IMR-90 (cell line): ENCODE measurements at regions not wholly inside any gene's neighbourhood (a gene's known extent, or its start where the extent isn't known, plus 50 kb on each side); places are given as distances from the start of the nearest gene placed in this dataset.

ENCODE experiments used
- ATAC-seq: fragments of 200-7000 bp; cut with Tn5 transposase; 2 replicates; pipeline ENCODE4 v1.9.1; 2020; ENCODE audit warnings: low read depth, mild to moderate bottlenecking, moderate library complexity
- BruUV-seq: library from RNA; stranded (reverse); fragments of 400-500 nt; replicated peaks from 2 replicates; lab custom pipeline; 2021; lab: Mats Ljungman, UMichigan
- CTCF ChIA-PET: fragments of 300-600 bp; formaldehyde crosslinking; extraction: SDS; loops from one replicate; lab custom pipeline; 2021; ENCODE audit warnings: antibody characterized with exemption; lab: Yijun Ruan, JAX
- POLR2A ChIA-PET: fragments of 300-600 bp; sonication (Branson Sonifier 250); formaldehyde crosslinking; loops from one replicate; lab custom pipeline; 2022; ENCODE audit warnings: antibody characterized with exemption; ENCODE audit not compliant: unreplicated experiment; lab: Charles Lee
- DNase-seq: peaks from one replicate; pipeline ENCODE4 v3.0.0; 2013
- H2AFZ ChIP-seq: replicated peaks from 2 replicates; pipeline ENCODE3; 2013; ENCODE audit warnings: low read length, mild to moderate bottlenecking; ENCODE audit not compliant: poor library complexity
- H2AK5ac ChIP-seq: 2 replicates; pipeline ENCODE4 v1.6.1; 2013; ENCODE audit warnings: low read depth, low read length, inconsistent platforms
- H2AK9ac ChIP-seq: replicated peaks from 2 replicates; pipeline ENCODE3; 2013; ENCODE audit warnings: mild to moderate bottlenecking, low read depth, low read length, moderate library complexity; ENCODE audit not compliant: poor library complexity
- H2BK120ac ChIP-seq: 2 replicates; pipeline ENCODE4 v1.6.1; 2013; ENCODE audit warnings: low read depth, low read length, inconsistent platforms
- H2BK15ac ChIP-seq: 3 replicates; pipeline ENCODE4 v1.6.1; 2013; ENCODE audit warnings: low read depth, low read length, inconsistent platforms
- H2BK20ac ChIP-seq: 2 replicates; pipeline ENCODE4 v1.6.1; 2013; ENCODE audit warnings: low read depth, mild to moderate bottlenecking, inconsistent platforms, low read length, moderate library complexity
- H2BK5ac ChIP-seq: 2 replicates; pipeline ENCODE4 v1.6.1; 2013; ENCODE audit warnings: mild to moderate bottlenecking, low read depth, low read length, inconsistent platforms; ENCODE audit not compliant: poor library complexity, severe bottlenecking
- H3K14ac ChIP-seq: replicated peaks from 2 replicates; pipeline ENCODE4 v1.6.1; 2013; ENCODE audit warnings: low read depth, low read length, inconsistent platforms
- H3K18ac ChIP-seq: 2 replicates; pipeline ENCODE4 v1.6.1; 2013; ENCODE audit warnings: low read depth, low read length, control low read depth
- H3K23ac ChIP-seq: 2 replicates; pipeline ENCODE4 v1.6.1; 2013; ENCODE audit warnings: low read depth, low read length, inconsistent platforms
- H3K27ac ChIP-seq: 2 replicates; pipeline ENCODE4 v1.5.1; 2013; ENCODE audit warnings: mild to moderate bottlenecking, control low read depth, low read length; ENCODE audit not compliant: insufficient read depth
- H3K27me3 ChIP-seq: 2 replicates; pipeline ENCODE4 v1.6.1; 2013; ENCODE audit warnings: low read length; ENCODE audit not compliant: control insufficient read depth, insufficient read depth
- H3K36me3 ChIP-seq: 2 replicates; pipeline ENCODE4 v1.6.1; 2013; ENCODE audit warnings: low read length, mixed read lengths; ENCODE audit not compliant: control insufficient read depth, insufficient read depth
- H3K4ac ChIP-seq: 2 replicates; pipeline ENCODE4 v1.6.1; 2013; ENCODE audit warnings: low read depth, low read length, inconsistent platforms
- H3K4me1 ChIP-seq: 2 replicates; pipeline ENCODE4 v1.6.1; 2013; ENCODE audit warnings: low read length, mixed read lengths; ENCODE audit not compliant: control insufficient read depth, insufficient read depth
- H3K4me2 ChIP-seq: 2 replicates; pipeline ENCODE4 v1.6.1; 2013; ENCODE audit warnings: low read depth, mild to moderate bottlenecking, control low read depth, low read length, moderate library complexity
- H3K4me3 ChIP-seq: 2 replicates; pipeline ENCODE4 v1.5.1; 2013; ENCODE audit warnings: low read depth, mild to moderate bottlenecking, control low read depth, low read length, moderate library complexity; ENCODE audit not compliant: insufficient read depth
- H3K56ac ChIP-seq: 2 replicates; pipeline ENCODE4 v1.6.1; 2013; ENCODE audit warnings: low read length, inconsistent platforms; ENCODE audit not compliant: insufficient read depth; ENCODE audit errors: extremely low read depth
- H3K79me1 ChIP-seq, 2 experiments: 2 replicates each; pipeline ENCODE4 v1.6.1; 2013; ENCODE audit warnings: low read length in 2 of 2, inconsistent platforms in 1 of 2, low read depth in 1 of 2
- H3K9ac ChIP-seq: 2 replicates; pipeline ENCODE4 v1.6.1; 2013; ENCODE audit warnings: low read depth, low read length, control low read depth
- H3K9me1 ChIP-seq: 2 replicates; pipeline ENCODE4 v1.6.1; 2013; ENCODE audit warnings: low read length, inconsistent platforms; ENCODE audit not compliant: insufficient read depth
- H3K9me3 ChIP-seq: 2 replicates; pipeline ENCODE4 v1.6.1; 2013; ENCODE audit warnings: low read length; ENCODE audit not compliant: control insufficient read depth, insufficient read depth
- H4K20me1 ChIP-seq: 2 replicates; pipeline ENCODE4 v1.6.1; 2013; ENCODE audit warnings: low read length, inconsistent platforms; ENCODE audit not compliant: insufficient read depth
- H4K5ac ChIP-seq: 2 replicates; pipeline ENCODE4 v1.6.1; 2013; ENCODE audit warnings: mild to moderate bottlenecking, low read depth, low read length, control low read depth
- H4K8ac ChIP-seq, 2 experiments: 2 replicates each; pipeline ENCODE4 v1.6.1; 2013; ENCODE audit warnings: low read depth in 2 of 2, low read length in 2 of 2, control low read depth in 1 of 2, inconsistent platforms in 1 of 2
- H4K91ac ChIP-seq: 2 replicates; pipeline ENCODE4 v1.6.1; 2013; ENCODE audit warnings: low read depth, low read length, inconsistent platforms; ENCODE audit not compliant: insufficient read depth
- BHLHE40 ChIP-seq: fragments of 150-350 bp; IDR thresholded peaks from 2 replicates; pipeline ENCODE4 v1.6.1; 2016; ENCODE audit warnings: mild to moderate bottlenecking, low read depth, low read length
- CEBPB ChIP-seq: IDR thresholded peaks from 2 replicates; pipeline ENCODE4 v1.6.1; 2012; ENCODE audit warnings: low read depth, low read length, improper control_type of control experiment
- CHD1 ChIP-seq: IDR thresholded peaks from 2 replicates; pipeline ENCODE4 v1.6.1; 2012; ENCODE audit warnings: low read depth, low read length, improper control_type of control experiment
- CTCF ChIP-seq: conservative IDR thresholded peaks from 2 replicates; pipeline ENCODE4 v1.5.1; 2012; ENCODE audit warnings: mild to moderate bottlenecking, low read depth, low read length, improper control_type of control experiment
- ELK1 ChIP-seq: fragments of 150-350 bp; IDR thresholded peaks from 2 replicates; pipeline ENCODE4 v1.6.1; 2016; ENCODE audit warnings: low read depth, mild to moderate bottlenecking, low read length, moderate library complexity, borderline replicate concordance
- MAFK ChIP-seq: IDR thresholded peaks from 2 replicates; pipeline ENCODE4 v1.6.1; 2012; ENCODE audit warnings: low read depth, low read length, improper control_type of control experiment
- MAZ ChIP-seq: IDR thresholded peaks from 2 replicates; pipeline ENCODE4 v1.6.1; 2012; ENCODE audit warnings: low read depth, mild to moderate bottlenecking, low read length, improper control_type of control experiment, moderate library complexity, borderline replicate concordance
- POLR2A ChIP-seq: IDR thresholded peaks from 2 replicates; pipeline ENCODE4 v1.6.1; 2012; ENCODE audit warnings: mild to moderate bottlenecking, low read depth, low read length
- RAD21 ChIP-seq: IDR thresholded peaks from 2 replicates; pipeline ENCODE4 v1.6.1; 2012; ENCODE audit warnings: low read length, improper control_type of control experiment
- RCOR1 ChIP-seq: IDR thresholded peaks from 2 replicates; pipeline ENCODE4 v1.6.1; 2012; ENCODE audit warnings: mild to moderate bottlenecking, low read length, improper control_type of control experiment; ENCODE audit not compliant: insufficient replicate concordance
- RFX5 ChIP-seq: IDR thresholded peaks from 2 replicates; pipeline ENCODE4 v1.8.0; 2012; ENCODE audit warnings: low read depth, mild to moderate bottlenecking, low read length, moderate library complexity
- USF2 ChIP-seq: fragments of 150-350 bp; IDR thresholded peaks from 2 replicates; pipeline ENCODE4 v1.6.1; 2017; ENCODE audit warnings: mild to moderate bottlenecking, antibody characterized with exemption, low read length, low read depth
- WGBS, 2 experiments: methylation state at CpG; one replicate each; pipeline versions ENCODE4 v1.1.5 to v1.1.7; 2013; ENCODE audit warnings: missing lambda C conversion rate in 2 of 2; ENCODE audit not compliant: insufficient read length in 1 of 2; ENCODE audit errors: extremely low coverage in 2 of 2; 5-methylcytosine and 5-hydroxymethylcytosine counted together
- dilution Hi-C: fragments of 300-500 bp; cut with HindIII; formaldehyde crosslinking; loops from one replicate; pipeline ENCODE4 v1.14.3; 2018; ENCODE audit warnings: low sequenced_read_pairs; ENCODE audit not compliant: unreplicated experiment
- in situ Hi-C: fragments of 300-500 bp; cut with MboI; formaldehyde crosslinking; loops from 3 replicates; pipeline ENCODE4 v1.14.3; 2019; ENCODE audit warnings: low sequenced_read_pairs, inconsistent platforms, mixed read lengths
- intact Hi-C: fragments of 100-400 bp; cut with micrococcal nuclease; formaldehyde crosslinking; loops from 2 replicates; pipeline ENCODE4 v1.10.0; 2022

GRCh38 chr9:87803166-87803565, 77.2 kb downstream of the CTSL start:
- ATAC-seq = no peak
- no TSS peak for BruUV-seq
- Histone ChIP-seq H4K91ac (no peak overlapping the region), H2BK20ac (no peak overlapping the region), H3K9me1 (no peaks in the 10 kb centered on the region), H2AFZ (no peak overlapping the region), H4K8ac (no peak overlapping the region), H3K23ac (no peak overlapping the region), H3K4ac (no peak overlapping the region), H3K27me3 (peaks cover 27% of the 10 kb centered on the region), H3K18ac (no peak overlapping the region), H2AK5ac (no peak overlapping the region), H3K14ac (no peak overlapping the region), H3K9me3 (no peaks in the 10 kb centered on the region), H2BK5ac (no peak overlapping the region), H4K5ac (no peak overlapping the region), H2BK120ac (no peak overlapping the region), H3K9ac (no peak overlapping the region), H3K4me1 (no peaks in the 10 kb centered on the region), H2BK15ac (no peak overlapping the region), H3K4me3 (no peak overlapping the region), H3K4me2 (no peak overlapping the region), H4K20me1 (no peaks in the 10 kb centered on the region), H3K56ac (no peak overlapping the region), H2AK9ac (no peak overlapping the region), H3K27ac (no peak overlapping the region), H3K79me1 (no peaks in the 10 kb centered on the region), H3K36me3 (no peaks in the 10 kb centered on the region)
- intact Hi-C loops (no loop called here), dilution Hi-C loops (no loop called here), in situ Hi-C loops (no loop called here)
- TF ChIP-seq ELK1 (no peak), USF2 (no peak), MAZ (no peak), RAD21 (no peak), POLR2A (no peak), RCOR1 (no peak), CEBPB (no peak), CTCF (no peak), CHD1 (no peak), BHLHE40 (no peak), MAFK (no peak), RFX5 (no peak)
- ChIA-PET CTCF (no interaction called here), POLR2A (no interaction called here)
- WGBS, 2 experiments = 91% methylated on average over 12 of the region's 15 CpGs; no CpG with 5 or more reads in 1 of the 2 experiments
- DNase-seq = no peak
